Hematopoietic multipotent progenitor cell treated with erythropoietin and hydrocortisone succinate and interleukin-3 and kit ligand, for 8 days (in vitro differentiated cells): ENCODE measurements at regions not wholly inside any gene's neighbourhood (a gene's known extent, or its start where the extent isn't known, plus 50 kb on each side); places are given as distances from the start of the nearest gene placed in this dataset.
"Not testable (repeated sequence)": the region's sequence is repeated elsewhere in the genome, so short reads cannot be mapped to it uniquely, and the experiment has no call there.

Experiments
- DNase-seq: peaks from one replicate; pipeline ENCODE4 v3.0.0-alpha.2; 2015

GRCh38 chr14:104252256-104253215 lies 114.1 kb downstream of the KIF26A start:
- no peak for DNase-seq

GRCh38 chr14:104253223-104253822 lies 114.9 kb downstream of the KIF26A start:
- no peak for DNase-seq

DNA sequence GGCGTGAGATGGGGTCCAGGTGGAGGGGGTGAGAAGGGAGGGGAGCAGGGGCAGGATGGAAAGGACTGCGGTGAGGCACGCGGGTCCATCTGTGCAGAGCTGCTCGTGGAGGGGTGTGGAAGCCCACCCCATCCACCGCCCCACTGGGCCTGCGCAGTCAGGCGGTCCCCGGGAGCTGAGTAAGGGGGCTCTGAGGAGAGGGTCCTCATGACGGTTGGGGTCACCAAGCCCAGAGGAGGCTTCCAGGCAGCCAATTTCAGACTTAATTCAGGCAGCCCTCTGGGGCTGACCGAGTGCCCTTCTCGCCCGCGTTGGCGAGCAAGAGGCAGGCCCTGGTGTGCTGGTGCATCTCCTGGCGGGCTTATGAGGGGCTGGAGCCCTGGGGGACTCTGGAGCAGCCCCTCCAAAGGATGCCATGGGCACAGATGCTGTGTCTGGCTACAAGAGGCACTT lies 115.5 kb downstream of the KIF26A start:
- no peak for DNase-seq

DNA sequence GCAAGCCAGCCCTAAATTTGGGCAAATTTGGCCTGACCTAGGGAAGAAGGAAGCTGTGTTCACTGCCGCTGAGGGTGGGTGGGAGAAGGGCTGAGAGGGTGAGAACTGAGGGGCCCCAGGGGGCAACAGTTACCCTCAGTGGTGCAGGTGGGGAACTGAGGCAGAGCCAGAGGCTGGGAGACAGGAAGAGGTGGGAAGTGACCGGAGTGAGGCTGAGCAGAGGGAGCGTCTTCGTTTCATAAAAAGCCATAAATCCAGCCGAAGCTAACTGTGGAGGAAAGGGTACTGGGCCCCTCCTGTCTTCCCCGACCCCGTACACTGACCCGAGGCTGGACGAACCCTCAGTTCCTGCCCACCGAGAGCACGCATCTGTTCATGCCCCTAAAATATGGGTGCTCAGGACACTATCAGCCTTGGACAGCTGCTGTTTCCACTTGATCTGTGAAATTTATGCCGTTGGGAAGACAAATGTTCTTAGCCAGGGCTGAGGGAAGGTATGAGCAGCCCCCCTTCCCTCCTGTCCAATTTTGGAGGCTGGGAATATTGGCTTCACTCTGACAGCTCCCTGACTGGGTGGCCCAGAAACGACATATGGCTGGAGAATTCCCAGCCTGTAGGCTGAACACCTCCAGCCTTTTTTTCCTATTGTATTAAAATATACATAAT lies 116.5 kb downstream of the KIF26A start:
- no peak for DNase-seq

- DNase-seq, result no peak
These were observed 117.6 kb downstream of the KIF26A start for GRCh38 chr14:104256025-104256424.

DNA sequence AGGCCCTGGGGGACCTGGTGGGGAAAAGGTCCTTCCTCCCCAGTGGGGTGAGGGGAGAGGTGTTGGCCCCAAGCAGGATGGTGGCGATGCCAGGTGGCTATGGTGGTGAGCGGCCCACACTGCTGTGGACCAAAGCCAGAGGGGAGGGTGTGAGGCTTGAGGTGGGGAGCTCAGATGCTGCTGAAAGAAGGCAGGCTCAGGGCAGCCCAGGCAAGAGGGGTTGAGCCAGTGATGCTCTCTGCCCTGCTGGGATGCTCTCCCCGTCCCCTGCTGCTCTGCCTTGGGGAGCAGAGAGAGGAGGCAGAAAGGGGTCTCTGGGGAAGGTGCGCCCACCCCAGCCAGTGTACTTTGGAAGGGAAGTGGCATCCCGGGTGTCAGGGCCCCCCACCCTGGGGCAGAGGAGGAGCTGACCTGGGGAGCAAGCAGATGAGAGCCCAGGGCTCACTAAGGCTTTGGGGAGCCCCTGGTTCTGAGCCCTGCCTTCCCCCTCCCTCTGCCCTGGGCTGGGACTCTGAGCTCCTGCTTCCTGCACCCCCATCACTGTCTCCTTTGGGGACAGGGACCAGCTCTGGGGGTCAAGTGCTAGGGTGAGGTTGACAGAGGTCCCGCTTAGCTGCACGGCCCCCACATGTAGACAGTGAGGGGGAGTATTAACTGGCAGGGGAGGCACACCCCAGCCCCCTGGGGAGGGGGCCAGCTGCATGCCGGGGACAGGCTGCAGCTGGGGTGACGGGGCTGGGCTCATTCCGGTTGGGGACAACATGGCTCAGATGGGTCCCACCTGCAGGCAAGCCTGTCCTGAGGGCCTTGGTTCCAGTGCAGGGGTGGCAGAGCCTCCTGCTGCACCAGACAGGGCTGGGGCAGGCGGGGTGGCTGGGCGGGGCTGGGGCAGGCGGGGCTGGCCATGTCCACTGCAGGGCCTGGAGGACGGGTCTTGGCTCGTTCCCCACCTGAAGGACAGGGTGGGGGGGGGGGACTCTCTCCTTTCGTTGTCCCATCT lies 124.4 kb downstream of the KIF26A start:
- DNase-seq, result no peak

DNA sequence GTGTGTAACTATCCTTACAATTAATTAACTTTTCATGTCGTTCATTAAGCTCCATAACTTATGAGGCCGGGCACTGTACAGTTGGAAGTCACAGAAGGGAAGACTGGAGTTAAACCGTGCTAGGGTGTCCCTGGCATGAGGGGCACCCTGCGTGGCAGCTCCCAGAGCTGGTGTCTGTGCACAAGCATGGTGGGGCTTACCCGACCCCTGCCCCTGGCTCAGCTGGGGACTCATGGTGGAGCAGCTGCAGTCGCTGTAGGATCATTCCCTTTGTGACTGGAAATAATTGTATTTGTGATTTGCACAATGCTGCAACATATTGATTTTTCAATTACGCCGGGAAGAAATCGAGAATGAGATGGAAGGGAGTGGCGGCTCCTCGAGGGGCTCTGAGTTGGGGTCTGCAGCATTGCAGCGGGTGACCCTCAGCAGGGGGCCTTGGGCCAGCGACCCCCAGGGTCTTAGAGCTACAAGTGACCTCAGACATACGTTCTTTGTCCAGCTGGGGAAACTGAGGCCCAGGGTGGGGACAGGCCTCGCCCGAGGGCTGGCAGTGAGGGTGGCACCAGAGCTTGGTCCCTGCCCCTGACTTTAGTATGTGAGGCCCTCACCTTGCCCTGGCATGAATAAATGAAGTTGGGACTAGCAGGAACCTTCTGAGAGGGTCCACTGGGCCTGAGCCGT lies 125.4 kb downstream of the KIF26A start:
- DNase-seq, result no peak

- no peak for DNase-seq
These were observed 126.3 kb downstream of the KIF26A start for GRCh38 chr14:104264495-104265265.

DNA sequence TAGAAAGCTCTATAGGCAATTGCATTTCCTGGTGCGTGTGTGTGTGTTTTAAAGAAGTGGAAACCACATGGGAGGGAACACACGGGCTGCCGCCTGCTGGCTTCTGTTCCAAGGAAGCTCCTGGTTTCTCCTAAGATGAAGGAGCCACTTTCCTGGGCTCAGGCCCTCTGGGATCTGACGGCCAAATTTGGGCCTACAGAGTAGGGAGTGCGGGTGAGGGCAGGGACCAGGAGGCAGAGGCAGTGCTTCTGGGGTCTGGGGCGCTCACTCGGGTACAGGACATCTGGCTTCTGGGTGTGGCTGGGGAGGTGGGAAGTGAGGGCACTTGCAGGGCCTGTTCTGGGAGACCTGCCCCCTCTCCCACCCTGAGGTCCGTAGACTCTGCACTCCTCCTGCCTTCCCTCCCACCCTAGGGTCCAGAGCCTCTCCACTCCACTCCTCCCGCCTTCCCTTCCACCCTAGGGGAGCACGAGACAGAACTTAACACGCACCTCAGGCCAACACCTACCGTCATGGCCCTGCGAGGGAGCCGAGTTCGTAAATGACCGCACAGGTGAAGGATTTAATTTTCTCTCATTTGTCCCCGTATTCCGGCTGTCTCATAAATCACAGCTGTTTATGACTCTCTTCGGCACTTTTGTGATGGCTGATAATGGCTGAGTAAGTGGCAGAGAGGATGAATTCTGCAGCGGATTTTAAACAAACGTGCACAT lies 127.7 kb downstream of the KIF26A start:
- DNase-seq, result no peak

DNA sequence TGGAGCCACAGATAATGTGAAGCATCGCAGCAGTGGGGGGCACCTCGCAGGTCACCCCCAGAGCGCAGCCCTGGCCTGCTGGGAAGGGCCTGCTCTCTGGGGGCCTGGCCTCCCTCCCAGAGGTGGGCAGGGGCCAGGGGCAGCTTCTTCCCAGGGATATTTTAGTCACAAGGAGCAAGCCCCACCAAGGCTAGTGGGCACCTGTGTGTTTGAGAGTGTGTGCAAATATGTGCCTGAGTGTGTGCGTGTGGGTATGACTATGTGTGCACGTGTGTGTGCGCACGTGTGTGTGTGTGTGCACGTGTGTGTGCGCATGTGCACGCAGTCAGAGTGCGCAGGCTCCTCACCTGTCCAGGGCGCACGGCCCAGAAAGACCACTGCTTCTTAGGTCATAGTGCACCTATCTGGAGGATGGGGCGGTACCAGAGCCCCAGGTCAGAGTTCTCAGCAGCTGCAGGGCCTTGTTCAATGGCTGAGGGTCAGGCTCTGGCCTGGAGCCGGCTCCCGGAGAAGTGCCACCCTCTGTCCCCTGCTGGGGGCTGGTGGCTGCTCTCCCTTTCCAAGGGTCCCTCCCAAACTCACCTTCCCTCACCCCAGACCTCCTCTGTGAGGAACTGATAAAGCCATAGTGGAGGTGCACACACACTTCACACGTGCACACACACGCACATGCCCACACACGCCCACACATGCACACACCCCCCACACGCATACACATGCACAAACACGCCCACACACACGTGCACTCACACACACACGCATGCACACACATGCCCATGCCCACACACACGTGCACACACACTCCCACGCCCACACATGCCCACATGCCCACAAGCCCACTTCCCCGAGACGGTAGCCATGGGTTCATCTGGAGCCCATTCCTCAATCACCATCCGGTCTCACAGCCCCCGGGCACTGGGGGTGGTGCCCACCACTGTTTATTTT lies 128.5 kb downstream of the KIF26A start:
- no peak for DNase-seq

- DNase-seq, result no peak
These were observed 129.5 kb downstream of the KIF26A start for GRCh38 chr14:104267895-104268294.

GRCh38 chr14:104268295-104268694 lies 129.9 kb downstream of the KIF26A start:
- no peak for DNase-seq

GRCh38 chr14:104268725-104269436 lies 130.5 kb downstream of the KIF26A start:
- DNase-seq, result no peak

GRCh38 chr14:104269511-104270241 lies 131.3 kb downstream of the KIF26A start:
- not testable (repeated sequence) for DNase-seq

GRCh38 chr14:104271391-104271790 lies 133.0 kb downstream of the KIF26A start:
- DNase-seq, result no peak

DNA sequence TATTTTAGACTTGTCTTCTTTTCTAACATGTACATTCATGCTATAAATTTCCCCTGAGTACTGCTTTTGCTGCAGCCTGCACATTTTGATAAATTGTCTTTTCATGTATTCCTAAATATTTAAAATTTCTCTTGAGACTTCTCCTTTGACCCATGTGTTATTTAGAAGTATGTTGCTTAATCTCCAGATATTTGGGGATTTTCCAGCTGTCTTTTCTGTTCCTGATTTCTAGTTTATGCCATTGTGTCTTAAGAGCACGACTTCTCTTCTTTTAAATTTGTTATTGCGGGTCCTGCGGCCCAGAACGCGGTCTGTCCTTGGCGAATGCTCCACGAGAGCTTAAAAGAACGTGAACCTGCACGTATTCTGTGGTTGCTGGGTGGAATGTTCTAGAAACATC lies 136.4 kb downstream of the KIF26A start:
- no peak for DNase-seq

DNA sequence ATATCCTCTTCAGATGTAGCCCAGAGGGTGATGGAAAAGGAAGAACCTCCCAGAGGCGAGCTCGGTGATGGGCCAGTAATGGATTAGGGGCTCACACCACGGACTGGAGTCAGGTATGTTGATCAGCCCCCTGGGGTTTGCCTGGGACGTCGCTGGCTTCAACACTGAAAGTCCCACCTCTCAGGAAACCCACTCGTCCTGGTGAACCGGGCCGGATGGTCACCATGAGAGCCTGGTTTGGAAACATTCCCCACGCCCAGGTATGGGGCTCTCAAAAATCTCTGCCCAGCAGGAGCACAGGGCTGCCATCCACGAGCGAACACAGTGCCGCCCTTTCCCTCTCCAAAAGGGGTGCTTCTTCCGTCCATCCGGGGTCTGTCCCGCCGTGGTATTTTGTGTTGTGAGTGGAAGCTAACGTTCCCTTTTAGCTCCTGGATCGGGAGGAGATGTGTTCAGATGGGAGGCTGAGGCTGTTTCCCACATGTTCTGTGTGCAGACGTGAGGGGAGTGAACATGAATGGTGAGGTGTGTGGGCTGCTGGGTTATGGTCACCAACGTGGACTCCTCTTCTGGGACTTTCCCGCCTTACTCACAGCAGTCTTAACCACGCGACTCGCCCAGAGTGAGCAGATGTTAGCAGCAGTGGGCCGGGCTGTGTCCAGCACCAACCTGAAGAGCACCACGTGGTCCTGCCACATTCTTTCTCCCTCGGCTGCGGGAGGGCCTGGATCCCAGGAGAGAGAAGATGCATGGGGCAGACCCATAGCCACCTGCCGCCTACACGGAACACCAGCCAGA lies 139.2 kb downstream of the KIF26A start:
- no peak for DNase-seq
